SK-N-SH (cell line): ENCODE measurements at regions not wholly inside any gene's neighbourhood (a gene's known extent, or its start where the extent isn't known, plus 50 kb on each side); places are given as distances from the start of the nearest gene placed in this dataset.

Experiments
- CTCF ChIA-PET: fragments of 300-600, 350-600 bp; formaldehyde crosslinking; extraction: SDS; loops from one replicate; lab custom pipeline; 2021; lab: Yijun Ruan, JAX
- POLR2A ChIA-PET: fragments of 350-600 bp; sonication (Branson Sonifier 250); formaldehyde crosslinking; extraction: SDS; loops from one replicate; lab custom pipeline; 2020; ENCODE audit warnings: antibody characterized with exemption, inconsistent platforms; lab: Yijun Ruan, JAX
- DNase-seq: peaks from one replicate; pipeline ENCODE4 v3.0.0; 2012
- H2AFZ ChIP-seq: fragments of 200-600 bp; sonication (generic); 2 replicates; pipeline ENCODE4 v1.8.1; 2016; ENCODE audit warnings: antibody characterized with exemption, mild to moderate bottlenecking, low read depth
- H3F3A ChIP-seq: fragments of 200-600 bp; sonication (generic); replicated peaks from 2 replicates; pipeline ENCODE3; 2016; ENCODE audit warnings: antibody characterized with exemption, mild to moderate bottlenecking; ENCODE audit not compliant: insufficient read depth
- H3K27ac ChIP-seq, 2 experiments: fragments of 200-500 bp in 1 of 2; fragments of 200-600 bp in 1 of 2; sonication (Bioruptor generic) in 1 of 2; sonication (generic), shearing (Covaris generic) in 1 of 2; 2 replicates each; pipeline versions ENCODE4 v1.5.1 to v1.6.1; 2014 to 2016; ENCODE audit warnings: low read depth in 2 of 2, inconsistent platforms in 1 of 2, low read length in 1 of 2, mild to moderate bottlenecking in 1 of 2, mixed read lengths in 1 of 2
- H3K27me3 ChIP-seq: fragments of 200-600 bp; sonication (generic), shearing (Covaris generic); 2 replicates; pipeline ENCODE4 v1.6.1; 2016; ENCODE audit warnings: mixed run types; ENCODE audit not compliant: insufficient read depth
- H3K36me3 ChIP-seq, 2 experiments: fragments of 200-500 bp in 1 of 2; fragments of 200-600 bp in 1 of 2; sonication (Bioruptor generic) in 1 of 2; sonication (generic) in 1 of 2; replicated peaks in 1 of 2; 2 replicates each; pipeline versions ENCODE3 to v1.5.1; 2014 to 2016; ENCODE audit warnings: low read length in 1 of 2, mild to moderate bottlenecking in 1 of 2; ENCODE audit not compliant: insufficient read depth in 2 of 2, control insufficient read depth in 1 of 2
- H3K4me1 ChIP-seq, 2 experiments: fragments of 200-500 bp in 1 of 2; fragments of 200-600 bp in 1 of 2; sonication (Bioruptor generic) in 1 of 2; sonication (generic), shearing (Covaris generic) in 1 of 2; 2 replicates each; pipeline versions ENCODE4 v1.5.1 to v1.6.1; 2014 to 2016; ENCODE audit warnings: low read depth in 1 of 2, low read length in 1 of 2, mixed run types in 1 of 2; ENCODE audit not compliant: insufficient read depth in 2 of 2, control insufficient read depth in 1 of 2
- H3K4me2 ChIP-seq: fragments of 200-600 bp; sonication (generic), shearing (Covaris generic); 2 replicates; pipeline ENCODE4 v1.6.1; 2017; ENCODE audit warnings: mixed run types
- H3K4me3 ChIP-seq, 2 experiments: fragments of 200-500 bp in 1 of 2; fragments of 200-600 bp in 1 of 2; sonication (Bioruptor generic) in 1 of 2; sonication (generic), shearing (Covaris generic) in 1 of 2; 2 replicates each; pipeline versions ENCODE4 v1.5.1 to v1.8.1; 2014 to 2016; ENCODE audit warnings: low read depth in 2 of 2, inconsistent platforms in 1 of 2, low read length in 1 of 2, mild to moderate bottlenecking in 1 of 2, mixed read lengths in 1 of 2, moderate library complexity in 1 of 2
- H3K79me2 ChIP-seq: fragments of 200-600 bp; sonication (generic); 2 replicates; pipeline ENCODE4 v1.8.1; 2017; ENCODE audit warnings: mild to moderate bottlenecking; ENCODE audit not compliant: insufficient read depth
- H3K9ac ChIP-seq: fragments of 200-600 bp; sonication (generic); 2 replicates; pipeline ENCODE4 v1.6.1; 2017; ENCODE audit warnings: mixed run types
- H3K9me2 ChIP-seq: fragments of 200-600 bp; sonication (generic); 2 replicates; pipeline ENCODE4 v1.6.1; 2017; ENCODE audit warnings: mixed run types
- H3K9me3 ChIP-seq: fragments of 200-600 bp; sonication (generic); 2 replicates; pipeline ENCODE4 v1.6.1; 2017; ENCODE audit warnings: mixed run types, mild to moderate bottlenecking, moderate library complexity
- H4K20me1 ChIP-seq: fragments of 200-600 bp; sonication (generic); 2 replicates; pipeline ENCODE4 v1.6.1; 2017; ENCODE audit warnings: mild to moderate bottlenecking, mixed run types; ENCODE audit not compliant: insufficient read depth
- CHD2 ChIP-seq: fragments of 150-350 bp; IDR thresholded peaks from 2 replicates; pipeline ENCODE4 v1.6.1; 2018; ENCODE audit warnings: low read length; ENCODE audit not compliant: partially characterized antibody
- EZH2phosphoT487 ChIP-seq: fragments of 200-600 bp; sonication (generic); IDR thresholded peaks from 2 replicates; pipeline ENCODE4 v1.6.1; 2017; ENCODE audit warnings: low read depth, mixed run types, mild to moderate bottlenecking, antibody characterized with exemption, moderate library complexity, borderline replicate concordance
- FOSL2 ChIP-seq: IDR thresholded peaks from 2 replicates; pipeline ENCODE4 v1.4.0; 2012; ENCODE audit warnings: low read depth, mild to moderate bottlenecking, moderate library complexity, borderline replicate concordance
- FOXJ3 ChIP-seq: sonication (generic); formaldehyde crosslinking; IDR thresholded peaks from 2 replicates; pipeline ENCODE4 v1.5.1; 2020; ENCODE audit warnings: mild to moderate bottlenecking, missing genetic modification reagents
- JUND ChIP-seq: IDR thresholded peaks from 2 replicates; pipeline ENCODE4 v1.4.0; 2012
- MEF2A ChIP-seq: IDR thresholded peaks from 2 replicates; pipeline ENCODE4 v1.4.0; 2012; ENCODE audit warnings: low read depth, borderline replicate concordance
- NFIC ChIP-seq: IDR thresholded peaks from 2 replicates; pipeline ENCODE4 v1.4.0; 2012; ENCODE audit warnings: borderline replicate concordance
- NRF1 ChIP-seq: IDR thresholded peaks from 2 replicates; pipeline ENCODE4 v1.6.1; 2012; ENCODE audit warnings: low read depth, mild to moderate bottlenecking, low read length
- RCOR1 ChIP-seq: fragments of 150-350 bp; IDR thresholded peaks from 2 replicates; pipeline ENCODE4 v1.6.1; 2017; ENCODE audit warnings: antibody characterized with exemption, low read length
- REST ChIP-seq: IDR thresholded peaks from 2 replicates; pipeline ENCODE4 v1.6.1; 2012; ENCODE audit warnings: mild to moderate bottlenecking, low read depth, low read length, moderate library complexity
- RFX5 ChIP-seq: IDR thresholded peaks from 2 replicates; pipeline ENCODE4 v1.6.1; 2012; ENCODE audit warnings: mild to moderate bottlenecking, improper control_type of control experiment, low read length
- SMC3 ChIP-seq: IDR thresholded peaks from 2 replicates; pipeline ENCODE4 v1.6.1; 2012; ENCODE audit warnings: low read depth, low read length, improper control_type of control experiment
- TAF1 ChIP-seq: IDR thresholded peaks from 2 replicates; pipeline ENCODE4 v1.6.1; 2012; ENCODE audit warnings: low read depth, mild to moderate bottlenecking, low read length, moderate library complexity, borderline replicate concordance
- USF1 ChIP-seq: IDR thresholded peaks from 2 replicates; pipeline ENCODE4 v1.4.0; 2012; ENCODE audit warnings: low read depth, borderline replicate concordance
- YY1 ChIP-seq: IDR thresholded peaks from 2 replicates; pipeline ENCODE4 v1.4.0; 2012; ENCODE audit warnings: low read depth, mild to moderate bottlenecking
- WGBS: methylation state at CpG from one replicate; pipeline ENCODE4 v1.1.6; 2017; ENCODE audit warnings: low lambda C conversion rate; 5-methylcytosine and 5-hydroxymethylcytosine counted together
- TF ChIP-seq, protein P1 (sequence below): fragments of 150-350 bp; IDR thresholded peaks from 2 replicates; pipeline ENCODE4 v1.6.1; 2017; ENCODE audit warnings: antibody characterized with exemption, low read length, low read depth, borderline replicate concordance

- no peak for TF ChIP-seq EZH2phosphoT487
- TF ChIP-seq CHD2 = no peak
- no peak for TF ChIP-seq SMC3
- no peak for TF ChIP-seq USF1
These were observed 170.9 kb downstream of the SLC6A15 start (continued) for GRCh38 chr12:84741692-84742091.

DNA sequence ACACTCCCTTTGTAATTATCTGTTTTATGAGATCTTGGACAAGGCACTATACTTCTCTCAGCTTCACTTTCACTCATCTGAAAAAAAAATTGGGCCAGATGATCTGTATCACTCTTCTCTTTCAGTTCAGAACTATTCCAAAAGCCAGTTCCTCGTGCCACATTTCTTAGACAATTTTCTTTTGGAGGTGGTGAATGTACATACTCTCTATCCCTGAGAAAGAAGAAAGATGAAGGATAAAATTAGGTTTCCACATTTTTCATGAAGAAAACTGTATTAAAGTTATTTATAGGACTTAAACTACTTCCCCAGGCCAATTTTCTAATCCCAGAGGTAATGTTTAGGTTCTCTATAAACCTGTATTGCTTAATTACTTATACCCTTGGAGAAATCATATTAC is 171.6 kb downstream of the SLC6A15 start:
- Histone ChIP-seq H3K4me1 (peaks cover 0 to 5% of the 10 kb centered on the region in 2 experiments; a peak in 3 of 4 replicates), H3K9me2 (no peaks in the 10 kb centered on the region), H3K4me3 (no peak overlapping the region), H3K36me3 (no peaks in the 10 kb centered on the region), H3K27ac (no peak overlapping the region), H3K27me3 (no peaks in the 10 kb centered on the region), H3K79me2 (no peaks in the 10 kb centered on the region), H3K9ac (no peak overlapping the region), H4K20me1 (no peaks in the 10 kb centered on the region), H3K9me3 (no peaks in the 10 kb centered on the region)
- ChIA-PET CTCF (no interaction called here), POLR2A (no interaction called here)
- no peak for DNase-seq
- 59% methylated on average over 1 of the region's 1 CpG for WGBS
- TF ChIP-seq NFIC (no peak), RCOR1 (no peak), JUND (no peak), YY1 (no peak), FOSL2 (no peak)
- TF ChIP-seq, all 33 proteins: peak for 0
- no peak overlapping the region for H3K4me2 ChIP-seq
- H3F3A ChIP-seq = peaks cover 15% of the 10 kb centered on the region
- no peak overlapping the region for H2AFZ ChIP-seq

DNA sequence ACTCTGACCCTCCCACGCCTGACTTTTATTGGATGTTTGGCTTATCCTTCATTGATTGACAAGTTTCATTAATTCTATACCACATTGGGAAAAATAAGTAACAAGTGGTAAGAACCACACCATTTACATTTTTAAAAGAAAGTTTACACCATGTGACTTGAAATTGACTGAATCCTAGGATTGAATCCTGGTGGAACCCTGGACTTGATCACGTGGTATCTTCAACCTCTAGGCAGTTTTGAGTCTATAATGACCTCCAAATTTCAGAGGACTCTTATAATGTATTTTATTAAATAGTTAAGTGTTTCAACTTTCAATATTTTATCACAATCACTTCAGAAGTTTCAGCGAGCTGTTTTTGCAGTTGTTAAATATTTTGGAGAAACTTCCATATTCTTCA is 172.0 kb downstream of the SLC6A15 start:
- Histone ChIP-seq H2AFZ (no peak overlapping the region), H3K9ac (no peak overlapping the region), H3K9me2 (no peaks in the 10 kb centered on the region), H3K27me3 (no peaks in the 10 kb centered on the region), H3K79me2 (no peaks in the 10 kb centered on the region), H3K4me2 (no peak overlapping the region), H3K27ac (no peak overlapping the region), H3K36me3 (no peaks in the 10 kb centered on the region), H3K4me3 (no peak overlapping the region), H3K9me3 (no peaks in the 10 kb centered on the region), H4K20me1 (no peaks in the 10 kb centered on the region), H3K4me1 (peaks cover 0 to 5% of the 10 kb centered on the region in 2 experiments; a peak in 3 of 4 replicates), H3F3A (peaks cover 15% of the 10 kb centered on the region)
- TF ChIP-seq, protein P1, sequence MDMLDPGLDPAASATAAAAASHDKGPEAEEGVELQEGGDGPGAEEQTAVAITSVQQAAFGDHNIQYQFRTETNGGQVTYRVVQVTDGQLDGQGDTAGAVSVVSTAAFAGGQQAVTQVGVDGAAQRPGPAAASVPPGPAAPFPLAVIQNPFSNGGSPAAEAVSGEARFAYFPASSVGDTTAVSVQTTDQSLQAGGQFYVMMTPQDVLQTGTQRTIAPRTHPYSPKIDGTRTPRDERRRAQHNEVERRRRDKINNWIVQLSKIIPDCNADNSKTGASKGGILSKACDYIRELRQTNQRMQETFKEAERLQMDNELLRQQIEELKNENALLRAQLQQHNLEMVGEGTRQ = no peak
- TF ChIP-seq MEF2A = no peak
- TF ChIP-seq TAF1 = no peak
- no peak for TF ChIP-seq USF1
- no peak for TF ChIP-seq FOXJ3 (CRISPR knock-in tag)
- no peak for TF ChIP-seq NRF1
- TF ChIP-seq REST = no peak
- no peak for TF ChIP-seq YY1
- no peak for TF ChIP-seq RFX5
- 74% methylated on average over 3 of the region's 3 CpGs for WGBS
- CTCF ChIA-PET = no interaction called here
- no peak for DNase-seq
- POLR2A ChIA-PET = no interaction called here
